HepG2 (cell line): ENCODE measurements at regions not wholly inside any gene's neighbourhood (a gene's known extent, or its start where the extent isn't known, plus 50 kb on each side); places are given as distances from the start of the nearest gene placed in this dataset.

Experiments
- HNF1B ChIP-seq: sonication (generic); formaldehyde crosslinking; IDR thresholded peaks from 2 replicates; pipeline ENCODE4 v1.5.1; 2020; ENCODE audit warnings: mild to moderate bottlenecking, moderate library complexity, missing genetic modification reagents
- KLF11 ChIP-seq: IDR thresholded peaks from 2 replicates; pipeline ENCODE4 v1.6.1; 2016; ENCODE audit warnings: missing compliant biosample characterization
- KLF13 ChIP-seq: sonication (generic); formaldehyde crosslinking; IDR thresholded peaks from 2 replicates; pipeline ENCODE4 v1.4.0; 2020; ENCODE audit warnings: mild to moderate bottlenecking, missing genetic modification reagents
- MIER3 ChIP-seq: IDR thresholded peaks from 2 replicates; pipeline ENCODE4 v1.6.1; 2016; ENCODE audit warnings: missing compliant biosample characterization, borderline replicate concordance
- PPARG ChIP-seq: conservative IDR thresholded peaks from 2 replicates; pipeline ENCODE4 v1.6.1; 2016; ENCODE audit warnings: missing biosample characterization, missing genetic modification reagents
- TEAD3 ChIP-seq: optimal IDR thresholded peaks from 2 replicates; pipeline ENCODE3; 2016; ENCODE audit warnings: borderline replicate concordance
- THRA ChIP-seq: sonication (generic); formaldehyde crosslinking; IDR thresholded peaks from 2 replicates; pipeline ENCODE4 v1.4.0; 2020; ENCODE audit warnings: missing genetic modification reagents, borderline replicate concordance
- TMF1 ChIP-seq: sonication (generic); formaldehyde crosslinking; IDR thresholded peaks from 2 replicates; pipeline ENCODE4 v1.8.1; 2022; ENCODE audit warnings: low read depth, missing genetic modification reagents
- ZFP82 ChIP-seq: sonication (generic); formaldehyde crosslinking; IDR thresholded peaks from 2 replicates; pipeline ENCODE4 v1.5.1; 2020; ENCODE audit warnings: mild to moderate bottlenecking, missing genetic modification reagents, borderline replicate concordance
- ZNF292 ChIP-seq: sonication (generic); formaldehyde crosslinking; IDR thresholded peaks from 2 replicates; pipeline ENCODE4 v1.8.1; 2022; ENCODE audit warnings: mild to moderate bottlenecking, low read depth, missing genetic modification reagents, borderline replicate concordance
- ZNF354B ChIP-seq: sonication (generic); formaldehyde crosslinking; IDR thresholded peaks from 2 replicates; pipeline ENCODE4 v1.8.0; 2022; ENCODE audit warnings: mild to moderate bottlenecking, missing genetic modification reagents
- ZNF574 ChIP-seq: sonication (generic); formaldehyde crosslinking; IDR thresholded peaks from 2 replicates; pipeline ENCODE4 v1.4.0; 2020; ENCODE audit warnings: missing genetic modification reagents
- ZNF883 ChIP-seq: sonication (generic); formaldehyde crosslinking; IDR thresholded peaks from 2 replicates; pipeline ENCODE4 v1.5.1; 2020; ENCODE audit warnings: mild to moderate bottlenecking, missing genetic modification reagents; ENCODE audit errors: not compliant biosample characterization
- TF ChIP-seq, protein P1 (sequence below): sonication (generic); formaldehyde crosslinking; IDR thresholded peaks from 2 replicates; pipeline ENCODE4 v1.5.0; 2020; ENCODE audit warnings: missing genetic modification reagents
- TF ChIP-seq, protein P2 (sequence below): IDR thresholded peaks from 2 replicates; pipeline ENCODE4 v1.6.1; 2016; ENCODE audit warnings: control low read depth

DNA sequence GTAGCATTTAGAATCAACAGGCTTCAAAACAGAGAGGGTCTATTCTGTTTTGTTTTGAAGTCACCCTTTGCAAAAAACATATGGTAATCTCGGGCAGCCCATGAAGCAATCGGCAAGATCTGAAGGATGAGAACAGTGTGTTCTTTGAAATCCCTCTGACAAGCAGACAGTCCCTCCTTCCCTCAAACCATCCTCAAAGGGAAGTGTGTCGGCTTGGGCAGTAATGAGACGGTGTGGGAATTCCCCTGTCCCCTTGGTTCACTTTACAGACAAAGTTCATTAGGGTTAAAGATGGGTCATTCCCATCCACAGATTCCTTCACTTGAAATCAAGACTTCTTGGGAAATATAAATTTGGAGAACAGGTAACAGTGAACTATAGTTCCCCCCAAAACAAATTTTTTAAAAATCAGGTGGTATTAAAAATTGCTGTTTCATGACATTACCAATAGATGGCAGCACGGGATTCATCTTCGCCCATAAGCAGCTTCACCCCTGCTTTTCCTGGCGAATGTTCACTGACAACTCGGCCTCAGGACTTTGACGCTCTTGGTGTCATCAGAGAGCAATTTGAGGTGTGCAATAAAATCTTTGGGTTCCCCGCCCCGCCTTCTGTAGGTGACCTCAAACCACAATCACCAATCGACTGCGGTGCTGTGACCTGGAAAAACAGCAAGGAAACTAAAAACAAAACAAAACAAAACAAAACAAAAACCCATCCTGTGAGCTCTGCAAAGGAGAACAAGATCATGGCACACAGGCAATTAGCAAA lies 159.3 kb upstream of the TNFAIP3 start (continued):
- peak; percentile 79; the same call in 1 of the 2 replicates for TF ChIP-seq THRA
- TF ChIP-seq, protein P1, sequence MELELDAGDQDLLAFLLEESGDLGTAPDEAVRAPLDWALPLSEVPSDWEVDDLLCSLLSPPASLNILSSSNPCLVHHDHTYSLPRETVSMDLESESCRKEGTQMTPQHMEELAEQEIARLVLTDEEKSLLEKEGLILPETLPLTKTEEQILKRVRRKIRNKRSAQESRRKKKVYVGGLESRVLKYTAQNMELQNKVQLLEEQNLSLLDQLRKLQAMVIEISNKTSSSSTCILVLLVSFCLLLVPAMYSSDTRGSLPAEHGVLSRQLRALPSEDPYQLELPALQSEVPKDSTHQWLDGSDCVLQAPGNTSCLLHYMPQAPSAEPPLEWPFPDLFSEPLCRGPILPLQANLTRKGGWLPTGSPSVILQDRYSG (CRISPR knock-in tag), result no peak
- peak; percentile 39; the same call in 1 of the 2 replicates for TF ChIP-seq ZFP82 (CRISPR knock-in tag)
- 0 out of 2 replicates have a peak, but pooled peaks have one; percentile 51 for TF ChIP-seq MIER3 (CRISPR knock-in tag)
- peak; percentile 71 for TF ChIP-seq ZNF574
- TF ChIP-seq TEAD3 (CRISPR knock-in tag), result peak; percentile 62
- peak; percentile 50 for TF ChIP-seq ZNF292 (CRISPR knock-in tag)
- no peak for TF ChIP-seq ZNF354B (CRISPR knock-in tag)
- TF ChIP-seq KLF11 (CRISPR knock-in tag), result peak; percentile 68; the same call in 1 of the 2 replicates
- 0 out of 2 replicates have a peak, but pooled peaks have one; percentile 56 for TF ChIP-seq TMF1
- TF ChIP-seq, protein P2, sequence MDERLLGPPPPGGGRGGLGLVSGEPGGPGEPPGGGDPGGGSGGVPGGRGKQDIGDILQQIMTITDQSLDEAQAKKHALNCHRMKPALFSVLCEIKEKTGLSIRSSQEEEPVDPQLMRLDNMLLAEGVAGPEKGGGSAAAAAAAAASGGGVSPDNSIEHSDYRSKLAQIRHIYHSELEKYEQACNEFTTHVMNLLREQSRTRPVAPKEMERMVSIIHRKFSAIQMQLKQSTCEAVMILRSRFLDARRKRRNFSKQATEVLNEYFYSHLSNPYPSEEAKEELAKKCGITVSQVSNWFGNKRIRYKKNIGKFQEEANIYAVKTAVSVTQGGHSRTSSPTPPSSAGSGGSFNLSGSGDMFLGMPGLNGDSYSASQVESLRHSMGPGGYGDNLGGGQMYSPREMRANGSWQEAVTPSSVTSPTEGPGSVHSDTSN, result no peak
- TF ChIP-seq ZNF883 (CRISPR knock-in tag), result no peak
- TF ChIP-seq HNF1B, result peak; percentile 66
- TF ChIP-seq PPARG (CRISPR knock-in tag), result peak; percentile 71
- TF ChIP-seq KLF13 (CRISPR knock-in tag), result no peak
